ENCODE measurements at regions not wholly inside any gene's neighbourhood (a gene's known extent, or its start where the extent isn't known, plus 50 kb on each side); places are given as distances from the start of the nearest gene placed in this dataset.

DNA sequence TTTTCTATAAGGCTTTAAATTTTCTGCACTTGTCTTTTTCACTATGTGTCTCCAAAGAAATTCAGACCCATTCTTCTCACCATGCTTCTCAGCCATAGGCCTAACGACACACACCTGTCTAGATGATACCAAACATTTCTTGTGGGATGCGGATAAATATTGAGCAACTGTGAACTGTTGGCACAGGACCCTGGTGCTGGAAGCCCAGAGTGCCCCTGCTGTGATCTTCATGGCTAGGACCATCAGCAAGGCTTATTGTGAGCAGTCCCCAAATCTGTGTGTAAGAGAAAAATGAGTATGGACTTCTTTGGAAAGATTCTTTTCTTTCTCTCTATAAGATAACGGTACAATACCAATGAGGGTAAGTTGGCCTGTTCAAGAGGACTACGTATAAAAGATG is 54.1 kb upstream of the NCK2 start:
- TF ChIP-seq, protein P1, sequence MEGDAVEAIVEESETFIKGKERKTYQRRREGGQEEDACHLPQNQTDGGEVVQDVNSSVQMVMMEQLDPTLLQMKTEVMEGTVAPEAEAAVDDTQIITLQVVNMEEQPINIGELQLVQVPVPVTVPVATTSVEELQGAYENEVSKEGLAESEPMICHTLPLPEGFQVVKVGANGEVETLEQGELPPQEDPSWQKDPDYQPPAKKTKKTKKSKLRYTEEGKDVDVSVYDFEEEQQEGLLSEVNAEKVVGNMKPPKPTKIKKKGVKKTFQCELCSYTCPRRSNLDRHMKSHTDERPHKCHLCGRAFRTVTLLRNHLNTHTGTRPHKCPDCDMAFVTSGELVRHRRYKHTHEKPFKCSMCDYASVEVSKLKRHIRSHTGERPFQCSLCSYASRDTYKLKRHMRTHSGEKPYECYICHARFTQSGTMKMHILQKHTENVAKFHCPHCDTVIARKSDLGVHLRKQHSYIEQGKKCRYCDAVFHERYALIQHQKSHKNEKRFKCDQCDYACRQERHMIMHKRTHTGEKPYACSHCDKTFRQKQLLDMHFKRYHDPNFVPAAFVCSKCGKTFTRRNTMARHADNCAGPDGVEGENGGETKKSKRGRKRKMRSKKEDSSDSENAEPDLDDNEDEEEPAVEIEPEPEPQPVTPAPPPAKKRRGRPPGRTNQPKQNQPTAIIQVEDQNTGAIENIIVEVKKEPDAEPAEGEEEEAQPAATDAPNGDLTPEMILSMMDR (IDR thresholded peaks at IDR 0.05) = no peak
- no peak for TF ChIP-seq POLR2A (IDR thresholded peaks at IDR 0.05; ENCODE audit: low read depth)
- no peak for TF ChIP-seq POLR2AphosphoS5 (IDR thresholded peaks at IDR 0.05)

Measured in esophagus muscularis mucosa (tissue), 3 donors.